B cell (primary cell): ENCODE measurements at regions not wholly inside any gene's neighbourhood (a gene's known extent, or its start where the extent isn't known, plus 50 kb on each side); places are given as distances from the start of the nearest gene placed in this dataset.

Experiments
- CTCF ChIP-seq: fragments of 200-600 bp; IDR thresholded peaks from one replicate; pipeline ENCODE4 v1.8.0; 2022; ENCODE audit warnings: antibody characterized with exemption, mild to moderate bottlenecking
- EZH2 ChIP-seq: IDR thresholded peaks from 2 replicates; pipeline ENCODE4 v1.6.1; 2012; ENCODE audit warnings: borderline replicate concordance, low read depth, mild to moderate bottlenecking, moderate library complexity, low read length; ENCODE audit not compliant: insufficient read depth, poor library complexity, severe bottlenecking

GRCh38 chr1:228884615-228885566 lies 149.6 kb downstream of the RHOU start:
- no peak for TF ChIP-seq CTCF
- no peak for TF ChIP-seq EZH2
